ENCODE measurements at regions not wholly inside any gene's neighbourhood (a gene's known extent, or its start where the extent isn't known, plus 50 kb on each side); places are given as distances from the start of the nearest gene placed in this dataset.

DNA sequence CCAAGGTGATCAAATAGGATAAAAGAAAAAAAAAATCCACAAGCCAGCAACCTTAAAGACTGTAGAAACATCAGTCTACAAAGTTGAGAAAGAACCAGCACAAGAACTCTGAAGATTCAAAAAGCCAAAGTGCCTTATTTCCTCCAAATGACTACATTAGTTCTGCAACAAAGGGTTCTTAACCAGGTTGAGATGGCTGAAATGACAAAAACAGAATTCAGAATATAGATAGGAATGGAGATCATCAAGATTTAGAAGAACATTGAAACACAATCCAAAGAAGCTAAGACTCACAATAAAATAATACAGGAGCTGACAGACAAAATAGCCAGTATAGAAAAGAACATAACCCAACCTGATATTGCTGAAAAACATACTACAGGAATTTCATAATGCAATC lies 156.5 kb upstream of the ZCCHC13 start:
- TF ChIP-seq, protein P1, sequence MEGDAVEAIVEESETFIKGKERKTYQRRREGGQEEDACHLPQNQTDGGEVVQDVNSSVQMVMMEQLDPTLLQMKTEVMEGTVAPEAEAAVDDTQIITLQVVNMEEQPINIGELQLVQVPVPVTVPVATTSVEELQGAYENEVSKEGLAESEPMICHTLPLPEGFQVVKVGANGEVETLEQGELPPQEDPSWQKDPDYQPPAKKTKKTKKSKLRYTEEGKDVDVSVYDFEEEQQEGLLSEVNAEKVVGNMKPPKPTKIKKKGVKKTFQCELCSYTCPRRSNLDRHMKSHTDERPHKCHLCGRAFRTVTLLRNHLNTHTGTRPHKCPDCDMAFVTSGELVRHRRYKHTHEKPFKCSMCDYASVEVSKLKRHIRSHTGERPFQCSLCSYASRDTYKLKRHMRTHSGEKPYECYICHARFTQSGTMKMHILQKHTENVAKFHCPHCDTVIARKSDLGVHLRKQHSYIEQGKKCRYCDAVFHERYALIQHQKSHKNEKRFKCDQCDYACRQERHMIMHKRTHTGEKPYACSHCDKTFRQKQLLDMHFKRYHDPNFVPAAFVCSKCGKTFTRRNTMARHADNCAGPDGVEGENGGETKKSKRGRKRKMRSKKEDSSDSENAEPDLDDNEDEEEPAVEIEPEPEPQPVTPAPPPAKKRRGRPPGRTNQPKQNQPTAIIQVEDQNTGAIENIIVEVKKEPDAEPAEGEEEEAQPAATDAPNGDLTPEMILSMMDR (IDR thresholded peaks at IDR 0.05), result no peak
- TF ChIP-seq POLR2A (IDR thresholded peaks at IDR 0.05) (no peak), POLR2AphosphoS5 (IDR thresholded peaks at IDR 0.05; ENCODE audit: insufficient read depth in 1 of 2, low read depth in 1 of 2) (no peak)
